Body of pancreas (tissue), 4 donors: ENCODE measurements at regions not wholly inside any gene's neighbourhood (a gene's known extent, or its start where the extent isn't known, plus 50 kb on each side); places are given as distances from the start of the nearest gene placed in this dataset.

ENCODE experiments used
- ATAC-seq: fragments of 150-250 bp; one replicate; pipeline ENCODE4 v1.9.1; 2016
- DNase-seq, 4 donors: peaks; one replicate each; pipeline ENCODE4 v3.0.0-alpha.2; 2019
- H3K27ac ChIP-seq, 4 donors: fragments of 200-600 bp; sonication (generic); 1 replicate in 3 of 4; 2 replicates in 1 of 4; pipeline versions ENCODE4 v1.5.1 to v1.6.1; 2016 to 2019; ENCODE audit warnings: mild to moderate bottlenecking in 1 of 4, mixed read lengths in 1 of 4, moderate library complexity in 1 of 4
- H3K27me3 ChIP-seq, 2 donors: fragments of 200-600 bp; sonication (generic); one replicate each; pipeline ENCODE4 v1.6.0; 2016; ENCODE audit warnings: mild to moderate bottlenecking in 1 of 2
- H3K36me3 ChIP-seq, 2 donors: fragments of 200-600 bp; sonication (generic); replicated peaks in 1 of 2; 2 replicates each; pipeline ENCODE4 v1.5.1; 2016; ENCODE audit warnings: low read depth in 2 of 2; ENCODE audit not compliant: insufficient read depth in 1 of 2
- H3K4me1 ChIP-seq: fragments of 200-600 bp; sonication (generic); one replicate; pipeline ENCODE4 v1.6.0; 2016
- H3K4me3 ChIP-seq, 2 donors: fragments of 200-600 bp; sonication (generic); 1 replicate in 1 of 2; 2 replicates in 1 of 2; pipeline ENCODE4 v1.5.1; 2016 to 2019
- H3K9me3 ChIP-seq, 3 donors: fragments of 200-600 bp; sonication (generic); 1 replicate in 2 of 3; 2 replicates in 1 of 3; pipeline ENCODE4 v1.5.1; 2016
- POLR2A ChIP-seq, 3 donors: fragments of 450-650 bp; IDR thresholded peaks; one replicate each; pipeline ENCODE4 v1.6.1; 2016; ENCODE audit warnings: antibody characterized with exemption in 3 of 3, mild to moderate bottlenecking in 2 of 3
- WGBS, 2 donors: methylation state at CpG; one replicate each; pipeline ENCODE4 v1.1.5; 2017; 5-methylcytosine and 5-hydroxymethylcytosine counted together
- intact Hi-C: fragments of 100-400 bp; cut with DNase I; formaldehyde crosslinking; loops from one replicate; pipeline ENCODE4 v1.15.1; 2023
- TF ChIP-seq, protein P1 (sequence below), 7 experiments: fragments of 450-650 bp in 4 of 7; fragments of 200-600 bp in 3 of 7; sonication (generic) in 3 of 7; IDR thresholded peaks; one replicate each; pipeline ENCODE4 v1.5.1; 2016 to 2019; ENCODE audit warnings: antibody characterized with exemption in 7 of 7

DNA sequence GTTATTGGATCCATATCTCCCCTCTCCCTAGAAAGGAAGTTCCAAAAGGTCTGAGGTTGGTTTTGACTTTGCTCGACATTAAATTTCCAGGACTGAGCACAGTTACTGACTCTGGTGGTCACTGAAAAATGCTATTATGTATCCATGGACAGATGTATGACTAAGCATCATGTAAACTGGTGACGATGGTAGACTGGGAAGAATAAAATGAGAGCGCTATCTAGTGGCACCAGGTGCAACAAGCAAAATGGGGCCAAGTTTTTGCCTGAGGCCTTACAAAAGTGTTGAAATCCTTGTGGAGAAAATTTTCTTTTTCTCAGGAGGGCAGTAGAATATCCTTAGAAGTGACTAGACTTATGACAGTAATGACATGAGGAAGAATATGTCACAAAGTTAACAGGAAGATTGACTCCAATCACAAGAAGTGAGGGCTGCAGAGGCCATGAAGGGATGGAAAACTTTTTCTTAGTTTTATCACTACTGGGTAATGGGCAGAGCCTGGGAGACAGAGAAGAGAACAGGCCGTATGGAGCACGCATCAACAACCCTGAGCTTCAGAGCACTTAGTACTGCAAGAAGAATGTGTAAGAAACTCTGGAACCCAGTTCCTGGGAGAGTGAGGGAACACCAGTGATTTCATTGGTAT, 88.9 kb upstream of the ELOVL5 start:
- no peaks in the 10 kb centered on the region for H3K9me3 ChIP-seq
- no peaks in the 10 kb centered on the region for H3K27me3 ChIP-seq
- no peak overlapping the region for H3K4me3 ChIP-seq
- TF ChIP-seq POLR2A (IDR thresholded peaks at IDR 0.05): no peak
- TF ChIP-seq, protein P1, sequence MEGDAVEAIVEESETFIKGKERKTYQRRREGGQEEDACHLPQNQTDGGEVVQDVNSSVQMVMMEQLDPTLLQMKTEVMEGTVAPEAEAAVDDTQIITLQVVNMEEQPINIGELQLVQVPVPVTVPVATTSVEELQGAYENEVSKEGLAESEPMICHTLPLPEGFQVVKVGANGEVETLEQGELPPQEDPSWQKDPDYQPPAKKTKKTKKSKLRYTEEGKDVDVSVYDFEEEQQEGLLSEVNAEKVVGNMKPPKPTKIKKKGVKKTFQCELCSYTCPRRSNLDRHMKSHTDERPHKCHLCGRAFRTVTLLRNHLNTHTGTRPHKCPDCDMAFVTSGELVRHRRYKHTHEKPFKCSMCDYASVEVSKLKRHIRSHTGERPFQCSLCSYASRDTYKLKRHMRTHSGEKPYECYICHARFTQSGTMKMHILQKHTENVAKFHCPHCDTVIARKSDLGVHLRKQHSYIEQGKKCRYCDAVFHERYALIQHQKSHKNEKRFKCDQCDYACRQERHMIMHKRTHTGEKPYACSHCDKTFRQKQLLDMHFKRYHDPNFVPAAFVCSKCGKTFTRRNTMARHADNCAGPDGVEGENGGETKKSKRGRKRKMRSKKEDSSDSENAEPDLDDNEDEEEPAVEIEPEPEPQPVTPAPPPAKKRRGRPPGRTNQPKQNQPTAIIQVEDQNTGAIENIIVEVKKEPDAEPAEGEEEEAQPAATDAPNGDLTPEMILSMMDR (IDR thresholded peaks at IDR 0.05): peak in 6 of 7 experiments; percentile 32 to 59 (median 48)
- no peak overlapping the region for H3K27ac ChIP-seq
- H3K36me3 ChIP-seq: no peaks in the 10 kb centered on the region
- ATAC-seq: peak; percentile 69
- intact Hi-C loops: no loop called here
- peaks cover 7% of the 10 kb centered on the region for H3K4me1 ChIP-seq
- 38 to 48% methylated on average over 5 of the region's 5 CpGs for WGBS, 2 donors
- peak in 3 of 4 donors; percentile 7 to 43 (median 19) for DNase-seq

DNA sequence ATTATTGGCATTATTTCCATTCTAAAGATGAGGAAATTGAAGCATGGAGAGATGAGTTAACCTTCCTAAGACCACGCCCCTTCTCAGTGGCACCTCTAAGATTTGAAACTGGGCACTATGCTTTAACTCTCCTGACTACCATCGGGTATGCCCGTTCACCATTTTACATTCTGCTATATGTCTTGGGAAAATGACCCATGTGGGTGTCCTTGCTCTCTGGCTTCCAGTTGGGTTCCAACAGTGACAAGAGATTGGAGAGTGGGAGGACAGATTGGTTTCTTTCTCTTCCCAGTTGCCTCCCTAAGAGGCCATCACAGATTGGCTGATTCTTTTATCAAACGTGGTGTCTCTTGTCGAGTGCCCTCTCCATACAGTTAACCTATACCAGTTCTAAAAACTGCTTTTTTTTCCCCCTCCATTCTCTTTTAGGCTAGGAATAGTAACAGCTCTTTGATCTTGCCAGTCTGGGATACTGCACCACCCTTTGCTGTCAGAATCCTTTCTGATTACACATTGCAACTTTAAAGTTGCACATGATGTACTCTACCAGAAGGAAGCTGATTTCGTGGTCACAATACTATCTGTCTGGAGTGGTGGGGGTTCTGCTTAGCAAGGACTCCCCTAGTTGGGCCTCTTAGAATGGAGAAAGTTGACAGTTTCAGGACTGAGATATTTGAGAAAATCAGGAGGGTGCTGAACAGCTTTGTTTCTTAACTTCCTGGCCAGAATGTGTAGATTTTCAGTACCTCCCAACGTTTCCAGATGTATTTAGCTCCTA, 88.0 kb upstream of the ELOVL5 start:
- intact Hi-C loops: no loop called here
- no peak for ATAC-seq

DNA sequence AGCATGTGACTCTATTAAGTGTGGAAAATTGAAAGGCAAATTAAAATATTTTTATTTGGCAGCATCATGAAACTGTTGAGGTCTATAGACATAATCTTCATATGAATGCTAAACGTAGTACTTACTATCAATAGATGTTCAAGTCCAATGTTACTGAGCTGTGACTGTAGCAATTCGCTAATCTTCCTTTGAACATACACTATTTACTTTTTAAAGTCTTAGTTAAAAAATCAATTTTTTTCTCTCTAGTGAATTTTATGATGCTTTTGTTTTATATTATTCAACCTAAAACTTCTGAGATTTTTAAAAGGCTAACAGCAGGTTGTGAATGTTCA, 85.2 kb upstream of the ELOVL5 start:
- no peaks in the 10 kb centered on the region for H3K9me3 ChIP-seq
- 34 to 48% methylated on average over 2 of the region's 2 CpGs for WGBS, 2 donors
- H3K4me3 ChIP-seq: no peak overlapping the region
- TF ChIP-seq, protein P1 (IDR thresholded peaks at IDR 0.05): no peak
- TF ChIP-seq POLR2A (IDR thresholded peaks at IDR 0.05): no peak
- intact Hi-C loops: no loop called here
- no peak overlapping the region for H3K27ac ChIP-seq
- H3K36me3 ChIP-seq: no peaks in the 10 kb centered on the region
- ATAC-seq (no peak), DNase-seq (no peak)
- peaks cover 7% of the 10 kb centered on the region for H3K4me1 ChIP-seq
- H3K27me3 ChIP-seq: no peaks in the 10 kb centered on the region

More for the DNA sequence above, 88.0 kb upstream of the ELOVL5 start:
- Histone ChIP-seq H3K27me3 (no peaks in the 10 kb centered on the region), H3K27ac (no peak overlapping the region), H3K36me3 (no peaks in the 10 kb centered on the region), H3K9me3 (no peaks in the 10 kb centered on the region), H3K4me1 (peaks cover 7% of the 10 kb centered on the region), H3K4me3 (no peak overlapping the region)
- DNase-seq: no peak
- WGBS, 2 donors: 59 to 63% methylated on average over 7 of the region's 7 CpGs
- no peak for TF ChIP-seq POLR2A (IDR thresholded peaks at IDR 0.05)
- TF ChIP-seq, protein P1 (IDR thresholded peaks at IDR 0.05): no peak

DNA sequence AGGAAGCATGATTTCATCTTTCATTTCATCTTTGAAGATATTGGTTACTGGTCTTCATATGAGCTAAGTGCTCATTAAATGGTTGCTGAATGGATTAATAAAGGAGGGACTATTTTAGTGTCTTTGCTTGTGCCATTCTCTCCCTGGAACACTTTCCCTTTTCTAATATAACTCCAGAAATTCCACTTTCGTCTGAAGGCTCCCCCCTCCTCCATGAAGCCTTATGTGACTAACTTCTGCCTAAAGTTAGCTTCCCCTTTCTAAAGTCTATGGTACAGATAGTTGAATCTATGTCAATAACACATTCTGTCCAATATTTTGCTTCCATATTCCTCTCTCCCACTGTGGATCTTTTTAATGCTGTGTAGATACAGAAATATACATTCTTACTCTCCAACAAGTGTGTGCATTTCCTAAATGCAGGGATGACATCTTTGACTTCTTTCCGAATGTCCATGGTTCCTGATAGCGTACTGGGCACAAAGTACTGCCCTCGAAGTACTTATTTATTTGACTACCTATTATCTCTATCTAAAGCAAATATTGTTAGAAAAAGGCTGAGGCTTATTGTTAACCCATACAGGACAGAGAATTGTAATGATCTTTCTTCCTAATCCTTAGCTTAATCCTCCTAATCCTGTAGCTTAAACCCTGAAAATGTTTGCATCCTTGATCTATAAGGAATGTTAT, 84.7 kb upstream of the ELOVL5 start:
- H3K27me3 ChIP-seq: no peaks in the 10 kb centered on the region
- WGBS, 2 donors: 25 to 33% methylated on average over 4 of the region's 4 CpGs
- no peak for TF ChIP-seq POLR2A (IDR thresholded peaks at IDR 0.05)
- ATAC-seq (no peak), DNase-seq (no peak)
- H3K4me1 ChIP-seq: peaks cover 7% of the 10 kb centered on the region
- intact Hi-C loops: no loop called here
- H3K36me3 ChIP-seq: no peaks in the 10 kb centered on the region
- H3K4me3 ChIP-seq: no peak overlapping the region
- no peak overlapping the region for H3K27ac ChIP-seq
- H3K9me3 ChIP-seq: no peaks in the 10 kb centered on the region
